ENCODE measurements at regions not wholly inside any gene's neighbourhood (a gene's known extent, or its start where the extent isn't known, plus 50 kb on each side); places are given as distances from the start of the nearest gene placed in this dataset.
"Not testable (repeated sequence)": the region's sequence is repeated elsewhere in the genome, so short reads cannot be mapped to it uniquely, and the experiment has no call there.

DNA sequence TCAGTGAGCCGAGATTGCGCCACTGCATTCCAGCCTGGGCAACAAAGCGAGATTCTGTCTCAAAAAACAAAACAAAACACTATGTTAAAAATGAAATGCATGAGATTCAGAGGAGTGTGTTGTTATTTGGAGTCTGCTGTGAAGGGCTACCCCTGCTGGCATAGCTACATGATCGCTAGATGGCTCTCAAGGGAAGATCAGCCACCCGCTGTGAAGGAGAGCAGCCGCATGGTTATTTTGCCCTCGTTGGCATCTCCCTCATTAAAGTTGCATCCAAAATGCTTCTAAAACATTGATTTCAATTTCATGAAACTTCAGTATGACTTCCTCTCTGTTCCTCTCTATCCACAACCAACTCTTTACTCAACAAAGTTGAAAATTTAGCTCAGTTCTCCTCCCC is 54.8 kb upstream of the NDUFV2 start:
- Histone ChIP-seq H3K9me3 (peaks cover 0 to 13% (median 4%) of the 10 kb centered on the region in 4 donors), H3K4me3 (no peak overlapping the region), H3K27me3 (no peaks in the 10 kb centered on the region), H3K27ac (no peak overlapping the region), H3K4me1 (no peaks in the 10 kb centered on the region), H3K36me3 (no peaks in the 10 kb centered on the region)
- DNase-seq = no peak
- 78 to 90% methylated on average over 7 of the region's 7 CpGs for WGBS, 2 donors
- no peak for ATAC-seq (ENCODE audit: low FRiP score in 2 of 2)
- TF ChIP-seq EP300 (IDR thresholded peaks at IDR 0.05) = no peak
- TF ChIP-seq, protein P1, sequence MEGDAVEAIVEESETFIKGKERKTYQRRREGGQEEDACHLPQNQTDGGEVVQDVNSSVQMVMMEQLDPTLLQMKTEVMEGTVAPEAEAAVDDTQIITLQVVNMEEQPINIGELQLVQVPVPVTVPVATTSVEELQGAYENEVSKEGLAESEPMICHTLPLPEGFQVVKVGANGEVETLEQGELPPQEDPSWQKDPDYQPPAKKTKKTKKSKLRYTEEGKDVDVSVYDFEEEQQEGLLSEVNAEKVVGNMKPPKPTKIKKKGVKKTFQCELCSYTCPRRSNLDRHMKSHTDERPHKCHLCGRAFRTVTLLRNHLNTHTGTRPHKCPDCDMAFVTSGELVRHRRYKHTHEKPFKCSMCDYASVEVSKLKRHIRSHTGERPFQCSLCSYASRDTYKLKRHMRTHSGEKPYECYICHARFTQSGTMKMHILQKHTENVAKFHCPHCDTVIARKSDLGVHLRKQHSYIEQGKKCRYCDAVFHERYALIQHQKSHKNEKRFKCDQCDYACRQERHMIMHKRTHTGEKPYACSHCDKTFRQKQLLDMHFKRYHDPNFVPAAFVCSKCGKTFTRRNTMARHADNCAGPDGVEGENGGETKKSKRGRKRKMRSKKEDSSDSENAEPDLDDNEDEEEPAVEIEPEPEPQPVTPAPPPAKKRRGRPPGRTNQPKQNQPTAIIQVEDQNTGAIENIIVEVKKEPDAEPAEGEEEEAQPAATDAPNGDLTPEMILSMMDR (IDR thresholded peaks at IDR 0.05) = no peak

DNA sequence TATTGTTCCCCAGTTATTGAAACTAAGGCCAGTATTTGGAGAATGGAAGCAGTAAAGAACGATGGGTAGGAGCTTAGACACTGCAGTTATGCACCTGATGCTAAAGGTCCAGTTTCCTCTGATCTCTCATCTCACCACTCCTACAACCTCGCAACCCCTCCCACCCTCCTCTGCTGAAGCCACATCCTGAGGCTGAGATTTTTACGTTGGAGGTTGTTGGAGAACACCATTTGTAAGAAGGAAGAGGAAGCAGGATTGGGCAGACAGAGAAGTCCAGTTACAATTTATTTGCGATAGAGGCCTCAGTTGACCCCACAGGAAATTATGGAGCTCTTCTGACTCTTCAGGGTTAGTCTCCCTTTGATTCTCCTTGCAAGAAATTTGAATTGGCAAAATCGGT is 54.3 kb upstream of the NDUFV2 start:
- Histone ChIP-seq H3K27me3 (no peaks in the 10 kb centered on the region), H3K9me3 (peaks cover 0 to 18% (median 5%) of the 10 kb centered on the region in 4 donors), H3K4me1 (no peaks in the 10 kb centered on the region), H3K36me3 (no peaks in the 10 kb centered on the region), H3K4me3 (no peak overlapping the region), H3K27ac (no peak overlapping the region)
- TF ChIP-seq EP300 (IDR thresholded peaks at IDR 0.05) (no peak), POLR2AphosphoS5 (IDR thresholded peaks at IDR 0.05) (no peak), POLR2A (IDR thresholded peaks at IDR 0.05) (no peak)
- TF ChIP-seq, protein P1 (IDR thresholded peaks at IDR 0.05) = no peak
- DNase-seq = no peak
- WGBS, 2 donors = 78 to 79% methylated on average over 5 of the region's 5 CpGs
- ATAC-seq (ENCODE audit: low FRiP score in 2 of 2) = no peak

DNA sequence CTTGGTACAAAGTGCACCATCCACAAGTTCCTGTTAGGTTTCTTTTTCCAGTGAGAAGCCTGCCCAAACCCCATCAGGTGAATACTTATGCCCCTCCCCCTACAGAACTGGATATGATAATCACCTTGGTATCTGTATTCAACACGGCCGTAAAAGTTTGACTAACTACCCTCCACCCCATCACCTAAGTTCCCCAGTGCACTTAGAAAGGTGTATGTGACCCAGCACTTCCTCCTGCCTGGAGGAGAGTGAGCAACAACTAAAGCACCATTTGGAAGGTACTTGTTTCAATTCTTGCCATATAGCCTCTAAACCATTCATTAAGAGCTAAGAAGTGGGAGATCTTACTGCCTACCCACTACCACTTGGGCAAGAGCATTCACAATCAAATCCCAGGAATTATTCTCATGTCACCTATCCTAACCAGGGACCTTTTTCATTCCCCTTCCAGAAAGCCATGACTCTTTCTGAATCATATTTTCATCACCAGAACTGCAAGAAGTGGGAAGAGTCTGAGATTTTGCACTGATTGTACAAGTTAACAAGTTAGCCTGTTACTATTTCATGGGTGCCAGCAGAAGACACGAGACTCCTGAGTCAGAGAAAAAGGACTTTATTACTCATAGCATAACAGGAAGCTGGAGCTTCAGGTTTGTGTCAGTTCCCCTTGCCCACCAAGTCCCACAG is 53.5 kb upstream of the NDUFV2 start:
- DNase-seq = no peak
- TF ChIP-seq POLR2AphosphoS5 (IDR thresholded peaks at IDR 0.05) (no peak), EP300 (IDR thresholded peaks at IDR 0.05) (no peak), POLR2A (IDR thresholded peaks at IDR 0.05) (no peak)
- TF ChIP-seq, protein P1 (IDR thresholded peaks at IDR 0.05) = no peak
- no peaks in the 10 kb centered on the region for H3K36me3 ChIP-seq
- WGBS, 2 donors = 63 to 81% methylated on average over 3 of the region's 3 CpGs
- H3K27me3 ChIP-seq = no peaks in the 10 kb centered on the region
- H3K27ac ChIP-seq = no peak overlapping the region
- peaks cover 0 to 19% (median 5%) of the 10 kb centered on the region in 4 donors for H3K9me3 ChIP-seq
- no peak overlapping the region for H3K4me3 ChIP-seq
- no peaks in the 10 kb centered on the region for H3K4me1 ChIP-seq
- ATAC-seq (ENCODE audit: low FRiP score in 2 of 2) = no peak

DNA sequence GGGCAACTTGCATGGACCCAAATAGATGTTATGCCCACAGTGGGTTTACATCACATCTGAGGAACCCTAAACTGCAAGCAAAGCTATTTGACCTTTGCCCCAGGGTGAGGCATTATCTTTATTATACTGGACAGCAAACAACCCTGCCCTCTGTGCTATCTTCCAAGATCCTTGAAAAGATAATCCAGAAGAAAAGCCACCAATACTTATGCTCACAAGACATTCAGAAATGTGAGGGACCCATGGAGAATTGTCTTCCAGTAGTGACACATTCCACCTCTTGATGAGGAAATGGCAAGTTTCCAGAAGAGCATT is 53.0 kb upstream of the NDUFV2 start:
- no peaks in the 10 kb centered on the region for H3K4me1 ChIP-seq
- peaks cover 0 to 19% (median 5%) of the 10 kb centered on the region in 4 donors for H3K9me3 ChIP-seq
- H3K27ac ChIP-seq = no peak overlapping the region
- no peak for TF ChIP-seq POLR2AphosphoS5 (IDR thresholded peaks at IDR 0.05)
- no peak for TF ChIP-seq POLR2A (IDR thresholded peaks at IDR 0.05)
- TF ChIP-seq, protein P1 (IDR thresholded peaks at IDR 0.05) = no peak
- no peak for TF ChIP-seq EP300 (IDR thresholded peaks at IDR 0.05)
- H3K27me3 ChIP-seq = no peaks in the 10 kb centered on the region
- no peaks in the 10 kb centered on the region for H3K36me3 ChIP-seq
- no peak for ATAC-seq (ENCODE audit: low FRiP score in 2 of 2)
- no peak for DNase-seq
- no peak overlapping the region for H3K4me3 ChIP-seq

DNA sequence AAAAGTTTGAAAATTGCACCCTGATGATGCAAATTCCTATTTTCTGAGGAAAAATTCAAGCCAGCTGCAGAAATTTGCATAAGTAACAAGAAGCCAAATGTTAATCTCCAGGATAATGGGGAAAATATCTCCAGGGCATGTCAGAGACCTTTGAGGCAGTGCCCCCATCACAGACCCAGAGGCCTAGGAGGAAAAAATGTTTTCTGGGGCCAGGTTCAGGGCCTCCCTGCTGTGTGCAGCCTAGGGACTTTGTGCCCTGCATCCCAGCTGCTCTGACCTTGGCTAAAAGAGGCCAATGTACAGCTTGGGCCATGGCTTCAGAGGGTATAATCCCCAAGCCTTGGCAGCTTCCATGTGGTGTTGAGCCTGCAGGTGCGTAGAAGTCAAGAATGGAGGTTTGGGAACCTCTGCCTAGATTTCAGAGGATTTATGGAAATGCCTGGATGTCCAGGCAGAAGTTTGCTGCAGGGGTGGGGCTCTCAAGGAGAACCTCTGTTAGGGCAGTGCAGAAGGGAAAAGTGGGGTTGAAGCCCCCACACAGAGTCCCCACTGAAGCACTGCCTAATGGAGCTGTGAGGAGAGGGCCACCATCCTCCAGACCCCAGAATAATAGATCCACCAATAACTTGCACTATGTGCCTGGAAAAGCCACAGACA is 51.7 kb upstream of the NDUFV2 start:
- DNase-seq; H3K27me3 ChIP-seq; H3K36me3 ChIP-seq; H3K27ac ChIP-seq; H3K4me3 ChIP-seq; ATAC-seq (ENCODE audit: low FRiP score in 2 of 2); H3K4me1 ChIP-seq: not testable (repeated sequence)
- peaks cover 0 to 19% (median 5%) of the 10 kb centered on the region in 4 donors for H3K9me3 ChIP-seq
- WGBS, 2 donors = 91 to 100% methylated on average over 1 of the region's 1 CpG
